Suppressor macrophage treated with lipopolysaccharide for 1 hour (primary cell): ENCODE measurements at regions not wholly inside any gene's neighbourhood (a gene's known extent, or its start where the extent isn't known, plus 50 kb on each side); places are given as distances from the start of the nearest gene placed in this dataset.

Source experiments
- DNase-seq, 3 donors: peaks; one replicate each; pipeline ENCODE4 v3.0.0-alpha.2; 2020 to 2022

GRCh38 chr5:168188182-168188581 is 103.3 kb upstream of the WWC1 start:
- no peak for DNase-seq

- no peak for DNase-seq
These were observed 99.3 kb upstream of the WWC1 start for GRCh38 chr5:168192120-168192519.

GRCh38 chr5:168193493-168194250 is 97.8 kb upstream of the WWC1 start:
- DNase-seq = no peak

GRCh38 chr5:168195110-168195509 is 96.3 kb upstream of the WWC1 start:
- DNase-seq = no peak

GRCh38 chr5:168198359-168198758 is 93.1 kb upstream of the WWC1 start:
- no peak for DNase-seq

- no peak for DNase-seq
These were observed 88.4 kb upstream of the WWC1 start for GRCh38 chr5:168202996-168203395.

- DNase-seq = no peak
These were observed 87.3 kb upstream of the WWC1 start for GRCh38 chr5:168204165-168204564.

GRCh38 chr5:168207450-168208029 is 83.9 kb upstream of the WWC1 start:
- no peak for DNase-seq

DNA sequence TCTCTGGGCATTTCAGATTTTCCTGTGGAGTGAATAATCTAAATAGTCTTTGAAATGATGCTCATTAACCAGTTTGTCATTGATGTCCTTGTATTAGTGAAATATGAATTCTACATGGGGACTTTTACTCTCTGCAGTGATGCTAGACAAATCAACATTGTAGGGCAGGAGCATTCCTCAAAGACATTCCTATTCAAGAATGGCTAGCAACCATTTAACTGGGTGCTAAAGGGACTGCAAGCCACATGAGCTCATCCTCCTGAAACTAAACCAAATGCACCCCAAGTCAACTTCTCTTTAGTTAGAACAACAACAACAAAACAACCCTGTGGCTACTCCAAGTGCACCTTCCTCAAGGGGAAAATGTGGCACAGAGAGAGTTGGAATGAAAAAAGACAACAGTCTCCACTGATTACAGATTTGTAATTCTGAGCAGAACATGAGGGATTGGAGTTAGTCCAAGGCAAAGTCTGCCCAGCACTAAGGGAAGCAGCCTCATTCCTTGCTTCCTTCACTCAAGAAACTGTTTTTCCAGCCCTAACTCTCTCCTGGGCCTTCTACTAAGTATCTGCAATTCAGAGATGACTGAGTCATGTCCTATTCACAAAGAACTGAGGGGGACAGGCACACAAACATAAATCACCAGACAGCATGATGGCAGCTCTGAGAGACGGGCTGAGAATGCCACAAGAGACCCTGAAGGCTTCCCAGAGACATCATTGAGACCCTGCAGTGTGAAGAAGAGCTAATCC is 82.0 kb upstream of the WWC1 start:
- DNase-seq = no peak

DNA sequence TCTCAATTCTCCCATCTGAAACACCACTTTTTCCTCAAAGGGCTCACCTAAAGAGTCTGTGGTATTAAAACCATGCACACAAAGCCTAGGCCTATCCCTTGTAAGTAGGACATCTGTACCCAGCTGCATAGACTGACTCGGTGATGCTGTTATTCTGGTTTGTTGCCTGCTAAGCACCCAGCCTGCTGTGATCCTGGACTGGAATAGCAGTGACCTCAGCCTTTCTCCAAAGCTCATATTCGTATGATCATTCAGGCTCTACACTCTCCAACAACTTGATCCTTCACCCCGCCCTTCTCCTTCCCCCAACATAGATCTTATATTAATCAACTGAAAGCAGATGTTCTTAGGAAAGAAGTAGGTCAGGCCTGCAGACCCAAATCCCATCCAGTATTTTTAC is 81.4 kb upstream of the WWC1 start:
- no peak for DNase-seq

DNA sequence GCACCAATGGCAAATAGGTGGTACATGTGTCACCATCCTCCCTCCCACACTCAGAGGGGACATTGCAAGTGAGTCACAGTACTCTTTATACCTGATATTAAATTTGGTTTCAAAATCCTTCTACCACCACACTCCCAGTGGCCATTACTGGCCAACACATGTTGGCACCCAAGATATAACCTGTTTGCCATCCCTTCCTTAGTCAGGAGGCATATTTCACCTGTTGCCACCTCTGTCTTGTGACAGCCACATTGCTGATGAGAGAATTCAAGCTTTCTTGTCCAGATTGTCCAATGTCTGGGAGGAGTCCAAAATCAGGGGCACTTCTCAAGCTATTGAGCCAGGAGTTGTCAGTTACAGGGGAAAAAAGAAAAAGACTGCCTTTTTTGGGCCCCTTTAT is 80.2 kb upstream of the WWC1 start:
- no peak for DNase-seq

DNA sequence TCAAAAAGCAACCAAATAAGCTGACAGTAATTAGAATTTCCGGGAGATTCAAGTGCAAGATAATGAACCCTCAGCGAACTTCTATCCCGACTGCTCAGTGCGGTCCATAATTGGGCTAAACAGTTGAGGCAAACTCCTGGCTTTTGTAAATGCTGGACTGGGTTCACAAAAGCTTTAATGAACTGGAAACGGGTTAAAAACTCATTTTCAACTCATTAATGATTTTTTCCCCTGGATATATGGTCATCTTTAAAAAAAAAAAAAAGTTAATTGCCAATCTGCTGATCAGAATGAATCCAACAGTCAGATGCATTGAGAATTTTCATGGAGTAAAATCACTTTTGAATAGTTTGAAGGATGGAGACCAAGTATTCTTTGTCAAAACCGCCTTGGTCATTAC is 79.5 kb upstream of the WWC1 start:
- DNase-seq = no peak

GRCh38 chr5:168214071-168214470 is 77.4 kb upstream of the WWC1 start:
- DNase-seq = no peak

DNA sequence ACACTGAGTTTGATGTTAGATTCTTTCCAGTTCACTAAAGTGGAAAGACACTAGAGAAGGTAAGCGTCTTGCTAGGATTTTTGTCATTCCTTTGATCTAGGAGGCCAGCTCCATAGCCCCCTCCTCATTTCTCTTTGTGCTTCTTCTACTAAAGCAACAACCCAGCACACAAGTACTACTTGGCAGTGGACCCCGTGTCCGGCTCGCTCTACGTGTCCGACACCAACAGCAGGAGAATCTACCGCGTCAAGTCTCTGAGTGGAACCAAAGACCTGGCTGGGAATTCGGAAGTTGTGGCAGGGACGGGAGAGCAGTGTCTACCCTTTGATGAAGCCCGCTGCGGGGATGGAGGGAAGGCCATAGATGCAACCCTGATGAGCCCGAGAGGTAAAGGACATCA is 76.6 kb upstream of the WWC1 start:
- DNase-seq = no peak

DNA sequence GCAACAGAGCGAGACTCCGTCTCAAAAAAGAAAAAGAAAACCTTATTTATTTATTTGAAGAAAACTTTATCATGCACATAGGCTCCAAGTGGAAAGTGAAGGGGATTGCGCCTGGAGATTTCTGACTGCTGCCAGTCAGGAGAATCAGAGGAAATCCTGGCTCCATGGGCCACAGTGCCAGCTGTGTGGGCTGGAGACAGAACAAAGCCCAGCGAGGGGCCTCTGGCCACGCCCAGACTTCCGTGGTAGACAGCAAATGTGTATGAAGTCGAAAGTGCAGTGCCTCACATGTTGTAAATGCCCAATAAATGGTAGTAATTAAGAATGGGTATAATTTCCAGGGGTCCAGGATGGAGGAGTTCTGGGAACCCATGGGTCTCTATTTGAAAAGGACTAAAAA is 75.8 kb upstream of the WWC1 start:
- DNase-seq = no peak

DNA sequence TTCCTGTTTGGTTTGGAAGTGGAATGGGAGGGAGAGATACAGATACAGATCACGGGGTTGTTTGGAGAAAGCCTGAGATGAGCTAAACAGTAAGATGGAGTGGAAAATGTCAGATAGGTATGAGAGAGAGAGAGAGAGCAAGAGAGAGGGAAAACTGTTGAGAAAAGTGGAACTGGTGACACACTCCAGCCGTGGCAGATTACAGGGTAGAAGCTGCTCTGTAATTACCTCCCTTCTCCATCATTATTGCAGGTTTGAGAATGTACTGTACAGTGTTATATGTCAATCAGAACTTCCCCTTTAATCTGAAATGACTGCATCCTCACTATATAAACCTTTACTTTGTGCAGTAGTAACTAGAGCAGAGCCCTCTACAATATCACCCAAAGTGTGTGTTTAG is 74.5 kb upstream of the WWC1 start:
- no peak for DNase-seq

DNA sequence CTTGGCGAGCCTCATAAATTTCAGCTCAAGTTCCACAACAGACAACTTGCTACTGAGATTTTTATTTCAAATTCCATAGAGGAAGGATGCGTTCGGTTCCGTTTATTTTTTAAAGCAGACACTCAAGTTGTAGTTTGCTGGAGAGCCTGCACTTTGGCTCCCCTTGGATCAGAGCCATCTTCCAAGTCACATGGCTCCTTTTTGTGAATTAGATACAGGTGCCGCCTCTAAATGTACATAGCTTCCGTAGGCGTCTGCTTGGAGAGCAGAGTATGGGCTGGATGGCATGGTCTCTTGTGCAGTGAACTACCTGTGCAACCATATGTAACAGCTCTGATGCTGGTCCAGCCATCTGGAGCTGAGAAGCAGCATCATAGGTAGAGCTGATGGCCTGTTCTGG is 73.9 kb upstream of the WWC1 start:
- DNase-seq = no peak

DNA sequence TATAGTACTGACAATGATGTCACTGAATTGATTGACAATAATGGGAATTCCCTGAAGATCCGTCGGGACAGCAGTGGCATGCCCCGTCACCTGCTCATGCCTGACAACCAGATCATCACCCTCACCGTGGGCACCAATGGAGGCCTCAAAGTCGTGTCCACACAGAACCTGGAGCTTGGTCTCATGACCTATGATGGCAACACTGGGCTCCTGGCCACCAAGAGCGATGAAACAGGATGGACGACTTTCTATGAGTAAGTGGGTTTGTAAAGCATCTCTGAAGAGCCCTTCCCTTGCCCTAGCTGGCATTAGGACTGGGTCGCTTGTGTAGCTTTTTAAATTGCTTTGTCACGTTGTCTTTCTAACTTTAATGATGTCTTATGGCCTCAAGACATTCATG is 72.7 kb upstream of the WWC1 start:
- no peak for DNase-seq

DNA sequence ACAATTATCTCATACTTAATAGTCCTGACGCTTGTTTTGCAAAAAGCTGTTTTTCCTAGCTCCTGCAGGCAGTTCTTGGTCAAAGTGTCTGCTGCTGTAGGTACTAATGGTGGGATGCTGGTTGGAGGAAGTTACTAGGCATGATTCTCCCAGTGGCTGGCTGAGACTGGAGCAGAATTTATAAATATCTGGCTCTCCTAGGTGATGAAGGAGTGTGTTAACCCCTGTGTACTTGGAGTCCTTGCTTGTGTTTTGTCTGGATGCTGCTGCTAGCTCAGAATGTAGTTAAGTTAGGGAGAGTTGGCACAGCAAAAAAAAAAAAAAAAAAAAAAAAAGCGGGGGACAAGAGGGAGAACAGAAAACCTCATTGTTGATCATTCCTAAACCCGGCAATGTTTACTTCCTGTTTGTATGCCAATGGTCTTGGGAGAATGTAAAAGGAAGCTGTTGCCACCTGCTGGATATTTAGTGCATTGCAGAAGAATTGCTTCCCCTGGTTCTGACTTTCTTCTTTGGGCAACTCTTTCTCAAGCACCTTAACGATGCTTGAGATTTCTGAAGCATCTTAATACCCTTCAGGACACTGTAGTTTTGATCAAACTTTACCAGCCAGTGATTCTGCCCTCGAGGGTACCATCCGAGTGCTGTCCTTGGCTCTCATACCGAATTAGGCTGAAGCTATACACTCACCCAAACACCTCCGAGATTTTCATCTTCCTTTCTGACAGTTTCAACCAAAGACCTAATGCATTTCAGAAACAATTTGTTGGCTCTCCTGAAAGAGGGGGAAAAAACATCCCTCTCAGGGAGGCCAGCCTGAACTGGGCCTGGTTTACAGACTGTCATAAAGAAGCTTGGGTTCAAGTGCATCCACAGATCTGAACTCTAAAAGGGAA is 71.7 kb upstream of the WWC1 start:
- peak; percentile 74 to 88 (median 85) for DNase-seq

- DNase-seq = no peak
These were observed 67.4 kb upstream of the WWC1 start for GRCh38 chr5:168224085-168224484.

DNA sequence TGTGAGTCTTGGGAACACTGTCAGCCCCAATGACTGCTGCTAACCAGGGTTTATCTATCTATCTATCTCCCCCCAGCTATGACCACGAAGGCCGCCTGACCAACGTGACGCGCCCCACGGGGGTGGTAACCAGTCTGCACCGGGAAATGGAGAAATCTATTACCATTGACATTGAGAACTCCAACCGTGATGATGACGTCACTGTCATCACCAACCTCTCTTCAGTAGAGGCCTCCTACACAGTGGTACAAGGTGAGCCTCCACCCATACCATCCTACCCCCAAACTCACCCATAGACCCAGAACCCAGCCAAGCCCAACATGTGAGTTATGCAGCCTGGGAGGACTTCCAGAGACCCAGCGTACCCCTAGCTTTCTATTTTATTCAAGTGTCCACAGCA is 65.4 kb upstream of the WWC1 start:
- DNase-seq = no peak

DNA sequence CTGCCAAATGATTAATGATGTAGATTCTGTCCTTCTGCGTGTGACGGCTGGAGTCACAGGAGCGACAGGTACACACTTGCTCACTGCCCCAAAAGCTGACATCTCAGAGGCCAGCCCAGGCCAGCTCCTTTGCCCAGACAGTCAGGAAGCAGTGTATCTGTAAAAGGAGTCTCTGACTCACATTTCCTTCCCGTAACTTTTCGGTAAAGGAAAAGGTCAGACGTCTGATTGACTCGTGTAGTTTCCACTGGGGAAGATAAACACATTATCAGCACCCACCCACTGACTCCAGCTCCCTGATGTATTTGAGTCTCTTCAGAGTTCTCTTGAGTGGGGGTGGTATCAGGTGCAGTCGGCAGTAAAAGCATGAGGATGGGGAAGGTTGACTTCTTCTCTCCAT is 64.4 kb upstream of the WWC1 start:
- DNase-seq = peak in 2 of 3 donors; percentile 52 to 63

DNA sequence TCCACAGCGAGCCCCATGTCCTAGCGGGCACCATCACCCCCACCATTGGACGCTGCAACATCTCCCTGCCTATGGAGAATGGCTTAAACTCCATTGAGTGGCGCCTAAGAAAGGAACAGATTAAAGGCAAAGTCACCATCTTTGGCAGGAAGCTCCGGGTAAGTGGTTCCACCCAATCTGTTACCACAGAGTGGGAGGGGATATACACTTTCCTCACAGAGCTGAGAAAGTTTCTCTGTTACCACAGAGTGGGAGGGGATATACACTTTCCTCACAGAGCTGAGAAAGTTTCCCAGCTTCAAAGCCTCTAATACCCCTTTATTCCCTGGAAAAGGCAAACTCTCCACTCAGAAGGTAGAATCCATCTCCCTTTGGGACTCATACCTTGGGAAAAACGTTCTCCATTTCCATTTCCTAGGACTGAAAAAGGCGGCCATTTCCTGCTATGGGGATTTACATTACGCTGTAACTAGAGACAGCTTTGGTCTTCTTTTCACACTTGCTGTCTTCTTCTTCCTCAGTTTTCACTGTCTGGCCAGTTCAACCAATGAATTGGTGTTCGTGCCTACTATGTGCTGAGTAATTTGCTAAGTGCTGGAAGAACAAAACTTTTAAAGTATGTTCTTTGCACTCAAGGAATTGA is 63.4 kb upstream of the WWC1 start:
- DNase-seq = peak; percentile 46 to 87 (median 82)
